ENCODE measurements at regions not wholly inside any gene's neighbourhood (a gene's known extent, or its start where the extent isn't known, plus 50 kb on each side); places are given as distances from the start of the nearest gene placed in this dataset.

DNA sequence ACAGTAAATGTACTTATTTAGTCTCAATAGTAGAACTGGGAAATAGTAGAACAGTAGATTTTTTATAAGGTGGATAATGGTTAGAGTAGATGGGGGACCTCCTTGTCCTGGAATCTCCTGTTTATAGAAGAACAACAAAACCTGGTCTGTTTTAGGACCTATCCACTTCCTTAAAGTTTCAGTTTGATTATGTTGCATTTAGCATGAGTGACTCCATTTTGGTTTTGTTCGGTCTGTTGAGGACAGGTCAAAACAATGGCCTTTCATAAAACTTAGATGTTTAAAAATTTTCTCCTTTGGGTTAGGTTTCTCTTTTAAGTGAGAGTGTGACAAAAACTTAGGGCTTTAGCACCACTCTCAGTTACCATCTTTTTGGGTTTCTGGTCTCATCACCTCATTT, 308.9 kb downstream of the BTG1 start:
- DNase-seq: no peak

- DNase-seq: no peak
Measured at GRCh38 chr12:91836264-91836663, 309.4 kb downstream of the BTG1 start.

DNA sequence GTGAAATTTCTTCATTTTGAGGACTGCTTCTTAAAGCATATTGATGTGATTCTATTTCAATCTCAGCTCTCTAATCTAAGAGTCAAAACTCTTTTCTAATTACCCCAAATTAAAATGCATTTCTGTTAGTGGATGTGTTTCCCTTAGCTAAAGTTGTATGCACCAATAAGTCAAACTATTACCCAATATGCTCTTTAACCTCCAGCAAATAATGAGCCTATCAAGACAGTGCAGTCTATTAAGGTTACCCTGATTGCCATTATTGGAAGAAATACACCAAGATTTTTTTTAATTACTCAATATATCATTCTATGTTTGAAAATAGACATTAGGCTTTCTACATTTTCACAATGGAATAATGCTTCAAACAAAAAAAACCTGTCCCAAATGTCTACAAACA, 310.0 kb downstream of the BTG1 start:
- DNase-seq: no peak

- DNase-seq: no peak
Measured at GRCh38 chr12:91833780-91834359, 311.8 kb downstream of the BTG1 start.

GRCh38 chr12:91825999-91826398, 319.6 kb downstream of the BTG1 start:
- DNase-seq: no peak

GRCh38 chr12:91824991-91825390, 320.7 kb downstream of the BTG1 start:
- DNase-seq: no peak

DNA sequence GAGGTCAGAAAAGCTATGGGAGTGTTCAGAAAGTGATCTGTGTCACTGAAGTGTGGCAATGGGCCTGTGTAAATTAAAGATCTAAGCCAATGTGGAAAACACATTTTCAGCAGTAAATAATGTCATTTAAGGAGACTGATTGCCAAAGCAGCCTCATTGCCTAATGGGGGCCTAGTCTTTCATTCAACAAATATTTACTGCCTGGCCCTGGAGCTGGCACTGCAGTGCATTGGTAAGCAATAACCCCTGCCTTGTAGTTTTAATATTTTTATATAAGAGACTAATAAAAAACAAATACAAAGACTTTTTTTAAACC, 326.6 kb downstream of the BTG1 start:
- no peak for DNase-seq

GRCh38 chr12:91818227-91819131, 327.2 kb downstream of the BTG1 start:
- DNase-seq: no peak

DNA sequence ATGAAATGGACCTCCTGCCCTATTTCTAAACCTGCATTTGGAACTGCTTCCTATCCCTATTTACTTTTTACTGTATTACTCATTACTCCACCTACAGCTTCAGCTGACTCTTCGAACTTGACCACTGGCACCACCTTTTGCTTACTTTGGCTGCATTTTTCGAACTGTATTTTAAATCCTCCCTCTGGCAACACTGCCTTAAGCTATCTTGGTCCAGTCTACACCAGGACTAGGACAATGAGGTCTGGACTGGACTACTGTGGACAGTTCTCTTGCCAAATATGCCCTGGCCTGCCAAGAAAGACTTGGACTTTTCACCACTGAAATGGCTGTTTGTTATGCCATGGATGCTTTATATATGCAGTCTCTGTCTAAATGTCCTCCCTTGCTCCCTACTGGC, 328.1 kb downstream of the BTG1 start:
- DNase-seq: no peak

- DNase-seq: no peak
Measured at GRCh38 chr12:91813701-91814100, 331.9 kb downstream of the BTG1 start.

- peak; percentile 8 to 37 for DNase-seq
Measured at GRCh38 chr12:91811481-91812287, 334.0 kb downstream of the BTG1 start.

- DNase-seq: no peak
Measured at GRCh38 chr12:91810531-91811451, 334.9 kb downstream of the BTG1 start.

GRCh38 chr12:91810077-91810476, 335.6 kb downstream of the BTG1 start:
- no peak for DNase-seq

DNA sequence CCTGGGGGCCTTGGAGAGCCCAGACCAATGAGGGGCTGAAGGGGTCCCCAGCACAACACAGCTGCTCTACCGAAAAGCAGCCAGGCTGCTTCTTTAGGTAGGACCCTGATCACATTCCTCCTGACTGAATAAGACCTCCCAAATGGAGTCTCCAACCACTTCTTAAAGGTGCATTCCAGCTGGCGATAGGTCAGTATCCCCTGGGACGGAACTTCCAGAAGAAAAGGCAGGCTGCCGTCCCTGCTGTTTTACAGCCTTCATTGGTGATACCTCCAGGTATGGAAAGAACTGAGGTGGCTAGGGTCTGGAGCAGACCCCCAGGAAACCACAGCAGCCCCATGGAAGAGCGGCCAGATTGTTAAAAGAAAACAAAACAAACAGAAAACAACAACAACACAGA, 340.6 kb downstream of the BTG1 start:
- DNase-seq: no peak

GRCh38 chr12:91804533-91804932, 341.1 kb downstream of the BTG1 start:
- no peak for DNase-seq

DNA sequence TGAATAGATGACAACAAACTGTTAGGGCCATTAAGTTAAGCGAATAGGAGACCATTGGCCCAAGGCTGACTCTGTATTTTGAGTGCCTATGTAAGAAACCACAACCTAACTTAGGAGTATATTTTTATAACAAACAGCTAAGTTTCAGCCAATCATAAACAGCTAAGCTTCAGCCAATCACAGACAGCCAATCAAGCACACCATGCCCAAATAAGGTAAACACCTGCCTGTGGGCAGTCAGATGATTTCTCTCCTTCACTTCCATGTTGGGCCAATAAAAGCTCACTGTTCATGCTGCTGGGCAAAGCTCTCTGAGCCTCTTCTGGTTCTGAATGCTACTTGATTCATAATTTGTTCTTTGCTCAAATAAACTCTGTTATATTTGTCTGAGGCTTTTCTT, 344.6 kb downstream of the BTG1 start:
- DNase-seq: no peak

DNA sequence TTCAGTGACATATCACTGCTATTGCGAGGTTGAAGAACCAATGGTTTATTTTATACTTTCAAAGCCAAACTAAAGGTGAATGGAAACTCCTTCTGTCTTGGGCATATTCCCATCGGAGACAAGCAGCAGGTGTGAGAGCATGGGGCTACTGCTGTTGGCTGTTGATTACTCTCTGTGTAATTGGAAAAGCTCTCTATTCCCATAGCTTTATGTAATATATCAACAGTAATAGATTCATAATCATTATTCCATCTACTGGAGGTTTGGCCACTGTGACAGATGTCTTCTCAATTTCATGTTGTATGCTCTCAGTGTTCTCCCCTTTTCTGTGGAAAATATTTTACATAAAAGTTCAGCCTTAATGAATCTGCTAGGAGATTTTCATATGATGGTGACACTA, 352.0 kb downstream of the BTG1 start:
- no peak for DNase-seq

DNA sequence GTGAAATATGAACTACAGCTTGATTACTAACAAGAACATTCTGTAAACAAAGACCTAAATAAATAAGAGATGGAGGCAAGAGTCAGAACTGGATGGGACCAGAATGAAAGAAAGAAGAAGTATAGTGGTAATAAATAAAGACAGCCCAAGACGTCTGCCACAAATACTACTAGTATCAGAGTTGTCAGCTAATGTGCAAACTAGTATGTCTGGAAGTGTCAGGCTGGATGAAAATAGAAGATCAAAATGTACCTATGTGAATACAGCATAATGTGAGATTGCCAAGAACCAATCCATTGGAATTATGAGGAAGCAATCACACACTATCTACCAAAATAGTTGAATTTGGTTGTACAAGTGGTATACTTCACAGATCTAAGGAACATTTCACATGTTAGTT, 353.0 kb downstream of the BTG1 start:
- DNase-seq: no peak

GRCh38 chr12:91786499-91787272, 359.0 kb downstream of the BTG1 start:
- no peak for DNase-seq

DNA sequence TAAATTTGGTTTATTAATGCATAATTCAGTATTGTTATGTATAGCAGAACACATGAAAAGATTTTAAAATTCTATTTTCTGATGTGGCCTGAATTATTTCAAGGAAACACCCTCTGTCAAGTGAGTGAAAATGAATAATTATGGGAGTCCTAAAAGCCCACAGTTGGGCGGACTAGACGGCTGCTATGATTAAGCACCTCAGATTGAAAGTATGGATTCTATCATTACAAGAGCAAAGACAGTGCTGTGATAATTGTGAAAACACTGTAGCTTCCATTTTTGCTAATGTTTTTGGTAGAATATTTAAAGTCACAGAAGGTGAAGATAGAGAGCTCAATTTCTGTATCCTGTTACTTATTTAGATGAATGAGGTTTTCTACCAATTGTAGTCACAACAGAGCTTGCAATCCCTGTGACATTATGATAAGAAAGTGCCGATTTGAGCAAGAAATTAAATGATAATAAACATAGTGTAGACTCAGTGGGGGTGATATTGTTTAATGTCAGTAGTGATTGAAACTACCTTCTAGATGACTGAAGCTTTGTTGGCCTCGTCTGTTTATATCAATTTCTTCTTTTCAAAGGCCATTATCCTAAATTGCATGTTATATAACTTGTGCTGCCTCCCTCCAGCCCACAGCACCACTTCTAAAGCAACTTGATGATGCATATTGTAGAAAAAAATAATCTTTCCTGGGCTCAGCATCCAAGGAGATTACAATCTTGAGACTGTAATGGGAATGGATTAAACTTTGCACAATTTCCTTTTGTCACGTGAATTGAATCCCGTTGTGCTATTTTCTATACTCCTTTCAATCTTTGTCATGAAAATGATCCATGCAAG, 359.8 kb downstream of the BTG1 start:
- DNase-seq: no peak

DNA sequence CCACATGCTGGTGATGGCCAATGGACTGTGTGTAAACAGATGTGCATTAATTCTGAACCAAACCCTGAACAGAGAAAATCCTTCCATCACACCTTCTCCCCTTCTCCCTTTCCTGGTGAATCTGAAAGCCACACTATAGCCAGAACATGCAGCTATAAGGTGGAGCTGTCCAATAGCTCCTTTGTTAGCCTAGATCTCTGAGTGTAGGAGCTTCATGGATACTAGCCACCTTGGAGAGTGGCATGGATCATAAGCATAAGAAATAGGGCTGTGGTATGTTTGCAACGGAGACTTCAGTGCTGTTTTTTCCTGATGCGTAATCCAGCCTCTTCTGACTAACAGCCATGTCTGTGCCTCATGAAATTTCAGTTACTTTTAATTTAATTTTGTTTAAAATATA, 364.5 kb downstream of the BTG1 start:
- DNase-seq: no peak
